Neural progenitor cell (in vitro differentiated cells): ENCODE measurements at regions not wholly inside any gene's neighbourhood (a gene's known extent, or its start where the extent isn't known, plus 50 kb on each side); places are given as distances from the start of the nearest gene placed in this dataset.

Experiments used
- DNase-seq: peaks from one replicate; pipeline ENCODE4 v3.0.0-alpha.2; 2016; ENCODE audit warnings: low spot score
- H2AFZ ChIP-seq: fragments of 200-600 bp; sonication (generic); replicated peaks from 2 replicates; pipeline ENCODE4 v1.6.1; 2016; ENCODE audit warnings: antibody characterized with exemption
- H3F3A ChIP-seq: fragments of 200-600 bp; sonication (generic); 2 replicates; pipeline ENCODE4 v1.6.1; 2016; ENCODE audit warnings: antibody characterized with exemption, low read depth
- H3K27ac ChIP-seq: fragments of 200-600 bp; sonication (generic); 2 replicates; pipeline ENCODE4 v1.5.1; 2016; ENCODE audit warnings: mild to moderate bottlenecking
- H3K27me3 ChIP-seq: fragments of 200-600 bp; sonication (generic); 2 replicates; pipeline ENCODE4 v1.6.1; 2016; ENCODE audit warnings: mild to moderate bottlenecking, moderate library complexity
- H3K36me3 ChIP-seq: fragments of 200-600 bp; sonication (generic); 2 replicates; pipeline ENCODE4 v1.5.1; 2016
- H3K4me1 ChIP-seq: fragments of 200-600 bp; sonication (generic); 2 replicates; pipeline ENCODE4 v1.6.1; 2016; ENCODE audit warnings: mixed run types
- H3K4me2 ChIP-seq: fragments of 200-600 bp; sonication (generic); 2 replicates; pipeline ENCODE4 v1.6.1; 2016
- H3K4me3 ChIP-seq: fragments of 200-600 bp; sonication (generic); 2 replicates; pipeline ENCODE4 v1.5.1; 2016
- H3K79me2 ChIP-seq: fragments of 200-600 bp; sonication (generic); 2 replicates; pipeline ENCODE4 v1.6.1; 2016; ENCODE audit warnings: low read depth
- H3K9ac ChIP-seq: fragments of 200-600 bp; sonication (generic); 2 replicates; pipeline ENCODE4 v1.6.1; 2016
- H3K9me3 ChIP-seq: fragments of 200-600 bp; sonication (generic); 2 replicates; pipeline ENCODE4 v1.5.1; 2016; ENCODE audit warnings: low read depth
- H4K20me1 ChIP-seq: fragments of 200-600 bp; sonication (generic); 2 replicates; pipeline ENCODE4 v1.6.1; 2016; ENCODE audit warnings: low read depth
- H3K27ac Mint-ChIP-seq: 3 replicates; pipeline ENCODE4 v1.8.0; 2021; ENCODE audit warnings: mixed read lengths
- H3K27me3 Mint-ChIP-seq: 2 replicates; pipeline ENCODE4 v1.8.0; 2022; ENCODE audit warnings: low read depth, mild to moderate bottlenecking, inconsistent platforms, moderate library complexity, mixed read lengths; ENCODE audit not compliant: insufficient read depth
- H3K36me3 Mint-ChIP-seq: 3 replicates; pipeline ENCODE4 v1.8.0; 2021; ENCODE audit warnings: mixed read lengths
- H3K4me1 Mint-ChIP-seq: 3 replicates; pipeline ENCODE4 v1.8.0; 2021; ENCODE audit warnings: mixed read lengths
- H3K4me3 Mint-ChIP-seq: 3 replicates; pipeline ENCODE4 v1.8.0; 2021; ENCODE audit warnings: mild to moderate bottlenecking, moderate library complexity, mixed read lengths
- H3K9me3 Mint-ChIP-seq: 3 replicates; pipeline ENCODE4 v1.8.0; 2020; ENCODE audit warnings: mixed read lengths
- CTCF ChIP-seq: fragments of 200-600 bp; sonication (generic); IDR thresholded peaks from 2 replicates; pipeline ENCODE4 v1.5.1; 2017; ENCODE audit warnings: antibody characterized with exemption, mild to moderate bottlenecking
- EZH2 ChIP-seq: fragments of 200-600 bp; sonication (generic); IDR thresholded peaks from 2 replicates; pipeline ENCODE4 v1.6.1; 2017; ENCODE audit warnings: antibody characterized with exemption, mild to moderate bottlenecking, moderate library complexity
- EZH2phosphoT487 ChIP-seq: fragments of 200-600 bp; sonication (generic); IDR thresholded peaks from 2 replicates; pipeline ENCODE4 v1.6.1; 2017; ENCODE audit warnings: antibody characterized with exemption

- peak overlapping the region; percentile 96 for H3K27ac Mint-ChIP-seq
- H3K4me1 ChIP-seq = peaks cover 66% of the 10 kb centered on the region
- peaks cover 3% of the 10 kb centered on the region for H3K27me3 Mint-ChIP-seq
- H3K36me3 ChIP-seq = no peaks in the 10 kb centered on the region
- no peak overlapping the region for H3K4me3 ChIP-seq
- no peak overlapping the region for H3K9ac ChIP-seq
- H3K9me3 ChIP-seq = no peaks in the 10 kb centered on the region
- H3K4me3 Mint-ChIP-seq = peak overlapping the region; percentile 42
- no peak for DNase-seq
- H3K36me3 Mint-ChIP-seq = no peaks in the 10 kb centered on the region
- no peak overlapping the region for H2AFZ ChIP-seq
- no peaks in the 10 kb centered on the region for H4K20me1 ChIP-seq
- H3K27ac ChIP-seq = no peak overlapping the region
- H3K4me1 Mint-ChIP-seq = peaks cover 68% of the 10 kb centered on the region
- no peak for TF ChIP-seq CTCF
- no peak for TF ChIP-seq EZH2
- TF ChIP-seq EZH2phosphoT487 = no peak
- peaks cover 12% of the 10 kb centered on the region for H3F3A ChIP-seq
- H3K27me3 ChIP-seq = no peaks in the 10 kb centered on the region
- H3K9me3 Mint-ChIP-seq = peaks cover 2% of the 10 kb centered on the region
- H3K4me2 ChIP-seq = peak overlapping the region; percentile 54
- H3K79me2 ChIP-seq = no peaks in the 10 kb centered on the region
These were observed 136.0 kb upstream of the RARB start for GRCh38 chr3:25292036-25292435.

GRCh38 chr3:25292595-25292994 is 135.5 kb upstream of the RARB start:
- no peak overlapping the region for H3K9ac ChIP-seq
- H3K27me3 ChIP-seq = no peaks in the 10 kb centered on the region
- H3K4me2 ChIP-seq = peak overlapping the region; percentile 54
- no peaks in the 10 kb centered on the region for H3K79me2 ChIP-seq
- no peak overlapping the region for H2AFZ ChIP-seq
- no peak overlapping the region for H3K27ac ChIP-seq
- Mint-ChIP-seq H3K27me3 (peaks cover 3% of the 10 kb centered on the region), H3K36me3 (no peaks in the 10 kb centered on the region), H3K27ac (peak overlapping the region; percentile 96), H3K9me3 (no peaks in the 10 kb centered on the region), H3K4me3 (peak overlapping the region; percentile 11), H3K4me1 (peaks cover 72% of the 10 kb centered on the region)
- no peaks in the 10 kb centered on the region for H3K36me3 ChIP-seq
- DNase-seq = no peak
- H3K9me3 ChIP-seq = no peaks in the 10 kb centered on the region
- H3K4me3 ChIP-seq = no peak overlapping the region
- H4K20me1 ChIP-seq = no peaks in the 10 kb centered on the region
- H3F3A ChIP-seq = peaks cover 12% of the 10 kb centered on the region
- TF ChIP-seq CTCF = no peak
- no peak for TF ChIP-seq EZH2phosphoT487
- TF ChIP-seq EZH2 = no peak
- H3K4me1 ChIP-seq = peaks cover 66% of the 10 kb centered on the region

GRCh38 chr3:25293736-25294135 is 134.3 kb upstream of the RARB start:
- peaks cover 12% of the 10 kb centered on the region for H3F3A ChIP-seq
- no peak overlapping the region for H2AFZ ChIP-seq
- Mint-ChIP-seq H3K9me3 (no peaks in the 10 kb centered on the region), H3K4me1 (peaks cover 78% of the 10 kb centered on the region), H3K4me3 (peak overlapping the region; percentile 63), H3K27ac (peak overlapping the region; percentile 93), H3K36me3 (no peaks in the 10 kb centered on the region), H3K27me3 (peaks cover 3% of the 10 kb centered on the region)
- H3K27ac ChIP-seq = peak overlapping the region; percentile 72
- no peaks in the 10 kb centered on the region for H3K9me3 ChIP-seq
- H3K4me3 ChIP-seq = no peak overlapping the region
- H3K4me2 ChIP-seq = peak overlapping the region; percentile 56
- H3K4me1 ChIP-seq = peaks cover 66% of the 10 kb centered on the region
- H3K79me2 ChIP-seq = no peaks in the 10 kb centered on the region
- no peak overlapping the region for H3K9ac ChIP-seq
- peak; percentile 45 for TF ChIP-seq EZH2phosphoT487
- TF ChIP-seq EZH2 = no peak
- TF ChIP-seq CTCF = no peak
- no peaks in the 10 kb centered on the region for H3K27me3 ChIP-seq
- DNase-seq = peak; percentile 80
- no peaks in the 10 kb centered on the region for H4K20me1 ChIP-seq
- H3K36me3 ChIP-seq = no peaks in the 10 kb centered on the region
